ENCODE measurements at regions not wholly inside any gene's neighbourhood (a gene's known extent, or its start where the extent isn't known, plus 50 kb on each side); places are given as distances from the start of the nearest gene placed in this dataset.

- no peaks in the 10 kb centered on the region for H3K4me1 ChIP-seq
- no peak for DNase-seq
- TF ChIP-seq POLR2A (IDR thresholded peaks at IDR 0.05) = no peak
- no peak for TF ChIP-seq CTCF (IDR thresholded peaks at IDR 0.05)
- H3K27me3 ChIP-seq = no peaks in the 10 kb centered on the region
- intact Hi-C loops (cut with DNase I) = loop anchor here in 1 of 10 donors (10.0 kb wide), 1 partner anchor 581 kb away; no protein-coding TSS in a partner anchor
- H3K9me3 ChIP-seq = peaks cover 0 to 12% (median 0%) of the 10 kb centered on the region in 12 donors
- no peak for ATAC-seq
- H3K36me3 ChIP-seq = no peaks in the 10 kb centered on the region
- no peak overlapping the region for H3K4me3 ChIP-seq
- H3K27ac ChIP-seq = no peak overlapping the region
- WGBS, 4 donors = 82 to 88% (median 86%) methylated on average over 4 of the region's 4 CpGs
Measured at GRCh38 chr6:119726086-119726485, 376.5 kb upstream of the MAN1A1 start.

- Histone ChIP-seq H3K27me3 (no peaks in the 10 kb centered on the region), H3K36me3 (no peaks in the 10 kb centered on the region), H3K9me3 (peaks cover 0 to 12% (median 0%) of the 10 kb centered on the region in 12 donors), H3K27ac (no peak overlapping the region), H3K4me3 (no peak overlapping the region), H3K4me1 (peaks cover 0 to 13% (median 0%) of the 10 kb centered on the region in 12 donors)
- WGBS, 4 donors = 81 to 86% (median 83%) methylated on average over 2 of the region's 2 CpGs
- ATAC-seq (no peak), DNase-seq (no peak)
- no peak for TF ChIP-seq POLR2A (IDR thresholded peaks at IDR 0.05)
- TF ChIP-seq CTCF (IDR thresholded peaks at IDR 0.05) = peak in 2 of 12 donors; percentile 10 to 23
- intact Hi-C loops (cut with DNase I) = loop anchor here in 1 of 10 donors (10.0 kb wide), 1 partner anchor 575 kb away; no protein-coding TSS in a partner anchor
Measured at GRCh38 chr6:119720160-119720559, 370.6 kb upstream of the MAN1A1 start.

- no peak overlapping the region for H3K4me3 ChIP-seq
- ATAC-seq = no peak
Measured at GRCh38 chr6:119717942-119718341, 368.4 kb upstream of the MAN1A1 start.

GRCh38 chr6:119716668-119717270, 367.2 kb upstream of the MAN1A1 start:
- no peak overlapping the region for H3K4me3 ChIP-seq
- peaks cover 0 to 13% (median 0%) of the 10 kb centered on the region in 12 donors for H3K4me1 ChIP-seq
- no peaks in the 10 kb centered on the region for H3K36me3 ChIP-seq
- H3K27ac ChIP-seq = no peak overlapping the region
- intact Hi-C loops (cut with DNase I) = no loop called here
- ATAC-seq = no peak
- no peak for DNase-seq
- TF ChIP-seq CTCF (IDR thresholded peaks at IDR 0.05) (no peak), POLR2A (IDR thresholded peaks at IDR 0.05) (no peak)
- H3K9me3 ChIP-seq = no peaks in the 10 kb centered on the region
- 90 to 96% (median 95%) methylated on average over 2 of the region's 2 CpGs for WGBS, 4 donors
- H3K27me3 ChIP-seq = no peaks in the 10 kb centered on the region

More at GRCh38 chr6:119717942-119718341, 368.4 kb upstream of the MAN1A1 start:
- H3K27me3 ChIP-seq = no peaks in the 10 kb centered on the region
- H3K4me1 ChIP-seq = peaks cover 0 to 13% (median 0%) of the 10 kb centered on the region in 12 donors
- no peak overlapping the region for H3K27ac ChIP-seq
- intact Hi-C loops (cut with DNase I) = no loop called here
- TF ChIP-seq POLR2A (IDR thresholded peaks at IDR 0.05) = no peak
- TF ChIP-seq CTCF (IDR thresholded peaks at IDR 0.05) = no peak
- no peak for DNase-seq
- H3K36me3 ChIP-seq = no peaks in the 10 kb centered on the region
- 61 to 74% (median 68%) methylated on average over 2 of the region's 2 CpGs for WGBS, 4 donors
- H3K9me3 ChIP-seq = peaks cover 0 to 4% (median 0%) of the 10 kb centered on the region in 12 donors

Measured in heart left ventricle (tissue), 16 donors.